ENCODE measurements at regions not wholly inside any gene's neighbourhood (a gene's known extent, or its start where the extent isn't known, plus 50 kb on each side); places are given as distances from the start of the nearest gene placed in this dataset.

- Histone ChIP-seq H2AFZ (ENCODE audit: low read depth, low read length) (no peak overlapping the region), H3K4ac (ENCODE audit: low read depth in 1 of 2, low read length in 2 of 2) (no peak overlapping the region), H2BK5ac (ENCODE audit: low read depth, low read length, poor library complexity, severe bottlenecking) (no peak overlapping the region), H2AK5ac (ENCODE audit: low read length, severe bottlenecking) (no peak overlapping the region), H3K9me3 (ENCODE audit: control insufficient read depth, low read length) (no peaks in the 10 kb centered on the region), H3K27ac (ENCODE audit: low read length, poor library complexity, severe bottlenecking) (no peak overlapping the region), H3K4me2 (ENCODE audit: low read length, poor library complexity, severe bottlenecking) (no peak overlapping the region), H3K36me3 (ENCODE audit: control insufficient read depth in 1 of 2, insufficient read depth in 2 of 2, low read depth in 1 of 2, low read length in 2 of 2) (no peaks in the 10 kb centered on the region), H2BK12ac (ENCODE audit: low read length in 2 of 2) (no peak overlapping the region), H2BK15ac (ENCODE audit: low read depth, poor library complexity, severe bottlenecking) (no peak overlapping the region), H4K8ac (ENCODE audit: low read length) (no peak overlapping the region), H3K18ac (ENCODE audit: low read depth in 1 of 2, low read length in 2 of 2) (no peak overlapping the region), H3K9ac (ENCODE audit: low read length) (no peak overlapping the region), H2BK120ac (ENCODE audit: low read depth, low read length) (no peak overlapping the region), H3K27me3 (ENCODE audit: control insufficient read depth in 1 of 2, insufficient read depth in 1 of 2, low read length in 2 of 2) (no peaks in the 10 kb centered on the region), H4K91ac (ENCODE audit: low read length) (no peak overlapping the region), H3K4me1 (ENCODE audit: control insufficient read depth, insufficient read depth, low read depth, low read length) (no peaks in the 10 kb centered on the region), H3K4me3 (ENCODE audit: insufficient read depth in 1 of 2, low read depth in 1 of 2, low read length in 2 of 2) (no peak overlapping the region), H3K14ac (ENCODE audit: low read length in 2 of 2) (no peak overlapping the region), H3K79me1 (replicated peaks; ENCODE audit: low read length, poor library complexity, severe bottlenecking) (no peaks in the 10 kb centered on the region), H3K23ac (ENCODE audit: low read length in 2 of 2) (no peak overlapping the region)
- 90% methylated on average over 2 of the region's 3 CpGs for WGBS
- no peak for DNase-seq
Observed at GRCh38 chr6:113508249-113508648, 348.9 kb upstream of the MARCKS start.

GRCh38 chr6:113511100-113511499 is 346.0 kb upstream of the MARCKS start:
- no peaks in the 10 kb centered on the region for H3K9me3 ChIP-seq (ENCODE audit: control insufficient read depth, low read length)
- WGBS, result 100% methylated on average over 2 of the region's 2 CpGs
- no peak overlapping the region for H2AK5ac ChIP-seq (ENCODE audit: low read length, severe bottlenecking)
- no peak overlapping the region for H2BK5ac ChIP-seq (ENCODE audit: low read depth, low read length, poor library complexity, severe bottlenecking)
- H3K4me3 ChIP-seq (ENCODE audit: insufficient read depth in 1 of 2, low read depth in 1 of 2, low read length in 2 of 2), result no peak overlapping the region
- no peak for DNase-seq
- H3K79me1 ChIP-seq (replicated peaks; ENCODE audit: low read length, poor library complexity, severe bottlenecking), result no peaks in the 10 kb centered on the region
- H3K27me3 ChIP-seq (ENCODE audit: control insufficient read depth in 1 of 2, insufficient read depth in 1 of 2, low read length in 2 of 2), result no peaks in the 10 kb centered on the region
- H4K8ac ChIP-seq (ENCODE audit: low read length), result no peak overlapping the region
- H3K4me2 ChIP-seq (ENCODE audit: low read length, poor library complexity, severe bottlenecking), result no peak overlapping the region
- no peak overlapping the region for H3K9ac ChIP-seq (ENCODE audit: low read length)
- no peaks in the 10 kb centered on the region for H3K4me1 ChIP-seq (ENCODE audit: control insufficient read depth, insufficient read depth, low read depth, low read length)
- H2BK15ac ChIP-seq (ENCODE audit: low read depth, poor library complexity, severe bottlenecking), result no peak overlapping the region
- no peak overlapping the region for H2BK12ac ChIP-seq (ENCODE audit: low read length in 2 of 2)
- no peak overlapping the region for H3K14ac ChIP-seq (ENCODE audit: low read length in 2 of 2)
- no peak overlapping the region for H2BK120ac ChIP-seq (ENCODE audit: low read depth, low read length)
- no peak overlapping the region for H3K27ac ChIP-seq (ENCODE audit: low read length, poor library complexity, severe bottlenecking)
- no peak overlapping the region for H3K23ac ChIP-seq (ENCODE audit: low read length in 2 of 2)
- H3K18ac ChIP-seq (ENCODE audit: low read depth in 1 of 2, low read length in 2 of 2), result peak overlapping the region in 1 of 2 experiments; percentile 11
- no peaks in the 10 kb centered on the region for H3K36me3 ChIP-seq (ENCODE audit: control insufficient read depth in 1 of 2, insufficient read depth in 2 of 2, low read depth in 1 of 2, low read length in 2 of 2)
- no peak overlapping the region for H2AFZ ChIP-seq (ENCODE audit: low read depth, low read length)
- no peak overlapping the region for H3K4ac ChIP-seq (ENCODE audit: low read depth in 1 of 2, low read length in 2 of 2)
- H4K91ac ChIP-seq (ENCODE audit: low read length), result no peak overlapping the region

- H3K23ac ChIP-seq (ENCODE audit: low read length in 2 of 2), result no peak overlapping the region
- no peaks in the 10 kb centered on the region for H3K4me1 ChIP-seq (ENCODE audit: control insufficient read depth, insufficient read depth, low read depth, low read length)
- no peak overlapping the region for H3K4me2 ChIP-seq (ENCODE audit: low read length, poor library complexity, severe bottlenecking)
- no peak overlapping the region for H3K9ac ChIP-seq (ENCODE audit: low read length)
- H3K18ac ChIP-seq (ENCODE audit: low read depth in 1 of 2, low read length in 2 of 2), result no peak overlapping the region
- no peak overlapping the region for H2AK5ac ChIP-seq (ENCODE audit: low read length, severe bottlenecking)
- no peak overlapping the region for H2AFZ ChIP-seq (ENCODE audit: low read depth, low read length)
- H2BK12ac ChIP-seq (ENCODE audit: low read length in 2 of 2), result no peak overlapping the region
- DNase-seq, result no peak
- H2BK5ac ChIP-seq (ENCODE audit: low read depth, low read length, poor library complexity, severe bottlenecking), result no peak overlapping the region
- H3K4ac ChIP-seq (ENCODE audit: low read depth in 1 of 2, low read length in 2 of 2), result no peak overlapping the region
- 100% methylated on average over 1 of the region's 2 CpGs for WGBS
- H3K27me3 ChIP-seq (ENCODE audit: control insufficient read depth in 1 of 2, insufficient read depth in 1 of 2, low read length in 2 of 2), result no peaks in the 10 kb centered on the region
- H3K4me3 ChIP-seq (ENCODE audit: insufficient read depth in 1 of 2, low read depth in 1 of 2, low read length in 2 of 2), result no peak overlapping the region
- no peak overlapping the region for H2BK120ac ChIP-seq (ENCODE audit: low read depth, low read length)
- no peaks in the 10 kb centered on the region for H3K79me1 ChIP-seq (replicated peaks; ENCODE audit: low read length, poor library complexity, severe bottlenecking)
- H3K27ac ChIP-seq (ENCODE audit: low read length, poor library complexity, severe bottlenecking), result no peak overlapping the region
- H2BK15ac ChIP-seq (ENCODE audit: low read depth, poor library complexity, severe bottlenecking), result no peak overlapping the region
- no peak overlapping the region for H3K14ac ChIP-seq (ENCODE audit: low read length in 2 of 2)
- H4K91ac ChIP-seq (ENCODE audit: low read length), result no peak overlapping the region
- no peaks in the 10 kb centered on the region for H3K36me3 ChIP-seq (ENCODE audit: control insufficient read depth in 1 of 2, insufficient read depth in 2 of 2, low read depth in 1 of 2, low read length in 2 of 2)
- no peaks in the 10 kb centered on the region for H3K9me3 ChIP-seq (ENCODE audit: control insufficient read depth, low read length)
- no peak overlapping the region for H4K8ac ChIP-seq (ENCODE audit: low read length)
Observed at GRCh38 chr6:113512576-113512975, 344.6 kb upstream of the MARCKS start.

GRCh38 chr6:113513086-113513485 is 344.1 kb upstream of the MARCKS start:
- Histone ChIP-seq H3K18ac (ENCODE audit: low read depth in 1 of 2, low read length in 2 of 2) (no peak overlapping the region), H2AK5ac (ENCODE audit: low read length, severe bottlenecking) (no peak overlapping the region), H3K4me3 (ENCODE audit: insufficient read depth in 1 of 2, low read depth in 1 of 2, low read length in 2 of 2) (no peak overlapping the region), H4K91ac (ENCODE audit: low read length) (no peak overlapping the region), H2BK5ac (ENCODE audit: low read depth, low read length, poor library complexity, severe bottlenecking) (no peak overlapping the region), H3K4me1 (ENCODE audit: control insufficient read depth, insufficient read depth, low read depth, low read length) (no peaks in the 10 kb centered on the region), H2BK120ac (ENCODE audit: low read depth, low read length) (no peak overlapping the region), H3K4me2 (ENCODE audit: low read length, poor library complexity, severe bottlenecking) (no peak overlapping the region), H2BK15ac (ENCODE audit: low read depth, poor library complexity, severe bottlenecking) (no peak overlapping the region), H3K9me3 (ENCODE audit: control insufficient read depth, low read length) (no peaks in the 10 kb centered on the region), H3K4ac (ENCODE audit: low read depth in 1 of 2, low read length in 2 of 2) (peak overlapping the region in 1 of 2 experiments; percentile 13), H2AFZ (ENCODE audit: low read depth, low read length) (no peak overlapping the region), H3K79me1 (replicated peaks; ENCODE audit: low read length, poor library complexity, severe bottlenecking) (no peaks in the 10 kb centered on the region), H4K8ac (ENCODE audit: low read length) (no peak overlapping the region), H3K27ac (ENCODE audit: low read length, poor library complexity, severe bottlenecking) (no peak overlapping the region), H3K36me3 (ENCODE audit: control insufficient read depth in 1 of 2, insufficient read depth in 2 of 2, low read depth in 1 of 2, low read length in 2 of 2) (no peaks in the 10 kb centered on the region), H2BK12ac (ENCODE audit: low read length in 2 of 2) (no peak overlapping the region), H3K14ac (ENCODE audit: low read length in 2 of 2) (no peak overlapping the region), H3K27me3 (ENCODE audit: control insufficient read depth in 1 of 2, insufficient read depth in 1 of 2, low read length in 2 of 2) (no peaks in the 10 kb centered on the region), H3K9ac (ENCODE audit: low read length) (no peak overlapping the region), H3K23ac (ENCODE audit: low read length in 2 of 2) (no peak overlapping the region)
- WGBS, result 100% methylated on average over 4 of the region's 4 CpGs
- DNase-seq, result no peak

All from mesenchymal stem cell (in vitro differentiated cells and primary cell).